ENCODE measurements at regions not wholly inside any gene's neighbourhood (a gene's known extent, or its start where the extent isn't known, plus 50 kb on each side); places are given as distances from the start of the nearest gene placed in this dataset.

GRCh38 chr3:115563984-115564383 lies 59.3 kb upstream of the GAP43 start:
- intact Hi-C loops (cut with micrococcal nuclease) = no loop called here
- Mint-ChIP-seq H3K9me3 (ENCODE audit: unreplicated experiment) (no peaks in the 10 kb centered on the region), H3K4me3 (ENCODE audit: unreplicated experiment) (no peak overlapping the region), H3K27me3 (ENCODE audit: insufficient read depth, unreplicated experiment) (no peaks in the 10 kb centered on the region), H3K4me1 (ENCODE audit: insufficient read depth, unreplicated experiment) (no peaks in the 10 kb centered on the region), H3K27ac (ENCODE audit: low read depth, unreplicated experiment) (no peak overlapping the region), H3K36me3 (ENCODE audit: insufficient read depth, unreplicated experiment) (peaks cover 6% of the 10 kb centered on the region)
- BruUV-seq (replicated peaks) = no TSS peak
- CTCF ChIA-PET = interaction anchor here (0.6 kb wide), 1 partner anchor 63 kb away, joined by 6 read pairs; no protein-coding TSS in a partner anchor
- no peak for DNase-seq (ENCODE audit: unreplicated experiment)
- POLR2A ChIA-PET = no interaction called here
- TF ChIP-seq, protein P1, sequence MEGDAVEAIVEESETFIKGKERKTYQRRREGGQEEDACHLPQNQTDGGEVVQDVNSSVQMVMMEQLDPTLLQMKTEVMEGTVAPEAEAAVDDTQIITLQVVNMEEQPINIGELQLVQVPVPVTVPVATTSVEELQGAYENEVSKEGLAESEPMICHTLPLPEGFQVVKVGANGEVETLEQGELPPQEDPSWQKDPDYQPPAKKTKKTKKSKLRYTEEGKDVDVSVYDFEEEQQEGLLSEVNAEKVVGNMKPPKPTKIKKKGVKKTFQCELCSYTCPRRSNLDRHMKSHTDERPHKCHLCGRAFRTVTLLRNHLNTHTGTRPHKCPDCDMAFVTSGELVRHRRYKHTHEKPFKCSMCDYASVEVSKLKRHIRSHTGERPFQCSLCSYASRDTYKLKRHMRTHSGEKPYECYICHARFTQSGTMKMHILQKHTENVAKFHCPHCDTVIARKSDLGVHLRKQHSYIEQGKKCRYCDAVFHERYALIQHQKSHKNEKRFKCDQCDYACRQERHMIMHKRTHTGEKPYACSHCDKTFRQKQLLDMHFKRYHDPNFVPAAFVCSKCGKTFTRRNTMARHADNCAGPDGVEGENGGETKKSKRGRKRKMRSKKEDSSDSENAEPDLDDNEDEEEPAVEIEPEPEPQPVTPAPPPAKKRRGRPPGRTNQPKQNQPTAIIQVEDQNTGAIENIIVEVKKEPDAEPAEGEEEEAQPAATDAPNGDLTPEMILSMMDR (IDR thresholded peaks at IDR 0.05; ENCODE audit: unreplicated experiment) = no peak

GRCh38 chr3:115571413-115571812 lies 51.9 kb upstream of the GAP43 start:
- Mint-ChIP-seq H3K4me1 (ENCODE audit: insufficient read depth, unreplicated experiment) (no peaks in the 10 kb centered on the region), H3K36me3 (ENCODE audit: insufficient read depth, unreplicated experiment) (no peaks in the 10 kb centered on the region), H3K4me3 (ENCODE audit: unreplicated experiment) (no peak overlapping the region), H3K9me3 (ENCODE audit: unreplicated experiment) (no peaks in the 10 kb centered on the region), H3K27me3 (ENCODE audit: insufficient read depth, unreplicated experiment) (no peaks in the 10 kb centered on the region), H3K27ac (ENCODE audit: low read depth, unreplicated experiment) (no peak overlapping the region)
- ChIA-PET POLR2A (no interaction called here), CTCF (interaction anchor here (0.7 to 0.9 kb wide), 2 partner anchors 68 to 213 kb away, joined by 3 to 4 read pairs; no protein-coding TSS in a partner anchor)
- TF ChIP-seq, protein P1 (IDR thresholded peaks at IDR 0.05; ENCODE audit: unreplicated experiment) = no peak
- intact Hi-C loops (cut with micrococcal nuclease) = no loop called here
- no TSS peak for BruUV-seq (replicated peaks)
- DNase-seq (ENCODE audit: unreplicated experiment) = no peak
